ENCODE measurements at regions not wholly inside any gene's neighbourhood (a gene's known extent, or its start where the extent isn't known, plus 50 kb on each side); places are given as distances from the start of the nearest gene placed in this dataset.
"Not testable (repeated sequence)": the region's sequence is repeated elsewhere in the genome, so short reads cannot be mapped to it uniquely, and the experiment has no call there.

DNA sequence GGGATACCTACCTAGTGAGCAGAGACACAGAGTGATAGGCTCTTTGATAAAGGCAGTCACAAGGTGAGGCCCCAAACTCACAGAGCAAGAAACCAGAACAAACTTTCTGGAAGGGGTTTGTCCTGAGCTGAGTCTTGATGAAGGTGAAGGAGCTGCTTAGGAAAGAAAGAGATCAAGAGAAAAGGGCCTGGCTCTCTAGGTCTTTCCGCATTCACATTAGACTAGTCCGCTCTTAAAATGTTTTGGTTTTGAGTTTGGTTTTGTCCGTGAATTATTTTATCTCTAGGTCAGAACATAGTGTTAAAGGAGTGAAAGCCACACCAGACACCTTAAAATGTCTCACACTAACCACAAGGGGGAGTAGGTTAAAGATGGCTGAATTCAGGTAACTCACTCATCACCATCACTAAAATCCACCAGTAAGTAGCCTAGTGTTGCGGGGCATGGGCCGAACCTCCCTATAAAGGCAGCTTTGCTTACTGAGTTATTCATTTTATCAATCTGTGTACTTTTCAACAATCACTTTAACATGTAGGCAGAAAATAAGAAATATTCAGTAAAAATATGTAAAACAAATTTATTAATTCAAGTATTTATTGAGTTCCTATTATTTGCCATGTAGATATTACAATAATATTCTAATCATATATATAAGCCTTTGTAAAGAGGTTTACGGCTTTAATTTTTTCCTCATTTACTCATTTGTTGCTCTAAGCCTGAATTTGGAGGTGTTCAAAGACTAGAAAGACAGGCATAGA is 121.5 kb upstream of the TSC22D2 start:
- no peaks in the 10 kb centered on the region for H3K4me1 Mint-ChIP-seq (ENCODE audit: low read depth)

DNA sequence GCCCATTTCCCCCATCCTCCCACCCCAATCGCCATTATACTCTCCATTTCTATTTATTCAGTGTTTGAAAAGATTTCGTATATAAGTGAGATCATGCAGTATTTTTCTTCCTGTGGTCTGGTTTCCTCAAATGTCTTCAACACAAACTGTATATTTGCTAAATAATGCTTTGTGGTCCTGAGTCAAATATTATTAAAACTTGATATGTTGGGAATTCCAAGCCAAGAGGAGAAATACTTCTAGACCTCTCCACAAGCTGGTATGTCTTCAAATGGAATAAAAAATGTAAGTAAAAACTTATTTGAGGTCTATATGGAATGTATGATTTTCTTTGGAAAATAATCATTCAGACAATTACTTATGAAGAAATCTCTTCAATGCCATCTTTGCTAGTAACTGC is 122.5 kb upstream of the TSC22D2 start:
- no peak overlapping the region for H3K27ac Mint-ChIP-seq
- peaks cover 12% of the 10 kb centered on the region for H3K27me3 Mint-ChIP-seq (ENCODE audit: low read depth)
- ATAC-seq (replicated peaks in 1 of 2) (no peak), DNase-seq (no peak)
- no peaks in the 10 kb centered on the region for H3K36me3 Mint-ChIP-seq (ENCODE audit: insufficient read depth in 2 of 2)
- no peaks in the 10 kb centered on the region for H3K9me3 Mint-ChIP-seq
- no peaks in the 10 kb centered on the region for H3K4me1 Mint-ChIP-seq (ENCODE audit: low read depth)
- H3K4me3 Mint-ChIP-seq = no peak overlapping the region

More for the DNA sequence above, 121.5 kb upstream of the TSC22D2 start:
- no peak overlapping the region for H3K27ac Mint-ChIP-seq
- no peaks in the 10 kb centered on the region for H3K9me3 Mint-ChIP-seq
- H3K36me3 Mint-ChIP-seq (ENCODE audit: insufficient read depth in 2 of 2) = no peaks in the 10 kb centered on the region
- H3K27me3 Mint-ChIP-seq (ENCODE audit: low read depth) = peaks cover 20% of the 10 kb centered on the region
- ATAC-seq (replicated peaks in 1 of 2) = peak; percentile 75 to 77
- no peak overlapping the region for H3K4me3 Mint-ChIP-seq
- DNase-seq = peak in 1 of 2 donors; percentile 1

DNA sequence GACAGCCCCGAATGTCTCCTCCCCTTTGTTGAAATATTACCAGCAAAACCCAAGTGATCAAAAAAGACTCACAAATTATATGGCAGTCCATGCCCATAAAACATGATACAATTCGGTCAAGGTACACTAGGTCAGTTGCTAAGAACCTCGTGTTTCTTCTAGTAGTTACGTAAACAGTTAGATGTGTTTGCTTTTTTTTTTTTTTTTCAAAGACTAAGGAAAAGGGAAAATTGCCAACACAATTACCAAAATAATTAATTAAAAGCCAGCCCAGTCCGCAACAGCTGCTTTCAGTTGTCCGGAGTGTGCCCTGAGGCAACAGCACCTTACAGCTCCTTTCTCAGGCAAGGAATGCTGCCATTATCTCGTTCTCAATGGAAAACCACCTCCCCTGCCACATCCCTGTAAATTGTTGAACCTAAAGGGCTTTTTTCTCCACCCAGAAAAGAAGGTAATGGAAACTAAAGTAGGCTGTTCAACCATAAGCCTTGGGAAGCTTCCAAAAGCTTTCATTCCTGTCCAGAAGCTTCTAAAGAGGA is 129.2 kb upstream of the TSC22D2 start:
- Mint-ChIP-seq H3K27ac (no peak overlapping the region), H3K36me3 (ENCODE audit: insufficient read depth in 2 of 2) (no peaks in the 10 kb centered on the region), H3K9me3 (no peaks in the 10 kb centered on the region), H3K27me3 (ENCODE audit: low read depth) (peaks cover 6% of the 10 kb centered on the region), H3K4me1 (ENCODE audit: low read depth) (no peaks in the 10 kb centered on the region), H3K4me3 (no peak overlapping the region)
- DNase-seq = no peak
- ATAC-seq (replicated peaks in 1 of 2) = no peak

DNA sequence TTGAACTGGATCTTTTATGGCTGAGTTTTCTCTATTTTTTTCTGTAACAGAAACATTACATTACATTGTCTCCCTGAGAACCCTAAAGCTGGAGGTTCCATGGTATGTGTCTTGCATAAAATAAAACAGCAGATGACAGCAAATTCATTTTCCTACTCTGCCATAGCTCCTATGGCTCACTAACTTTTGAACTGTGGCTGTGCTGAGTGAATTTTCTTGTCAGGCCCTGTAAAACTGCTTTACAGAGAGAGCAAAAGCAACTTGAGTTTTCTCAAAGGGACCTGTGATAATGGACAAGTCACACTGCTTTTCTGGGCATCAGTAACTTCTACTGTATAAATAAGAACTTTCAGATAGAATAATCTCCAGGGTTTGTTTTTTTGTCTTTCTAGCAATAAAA is 129.9 kb upstream of the TSC22D2 start:
- Mint-ChIP-seq H3K36me3 (ENCODE audit: insufficient read depth in 2 of 2) (no peaks in the 10 kb centered on the region), H3K9me3 (no peaks in the 10 kb centered on the region), H3K4me1 (ENCODE audit: low read depth) (no peaks in the 10 kb centered on the region), H3K4me3 (no peak overlapping the region), H3K27ac (no peak overlapping the region), H3K27me3 (ENCODE audit: low read depth) (peaks cover 7% of the 10 kb centered on the region)
- ATAC-seq (replicated peaks in 1 of 2) = no peak
- DNase-seq = no peak

DNA sequence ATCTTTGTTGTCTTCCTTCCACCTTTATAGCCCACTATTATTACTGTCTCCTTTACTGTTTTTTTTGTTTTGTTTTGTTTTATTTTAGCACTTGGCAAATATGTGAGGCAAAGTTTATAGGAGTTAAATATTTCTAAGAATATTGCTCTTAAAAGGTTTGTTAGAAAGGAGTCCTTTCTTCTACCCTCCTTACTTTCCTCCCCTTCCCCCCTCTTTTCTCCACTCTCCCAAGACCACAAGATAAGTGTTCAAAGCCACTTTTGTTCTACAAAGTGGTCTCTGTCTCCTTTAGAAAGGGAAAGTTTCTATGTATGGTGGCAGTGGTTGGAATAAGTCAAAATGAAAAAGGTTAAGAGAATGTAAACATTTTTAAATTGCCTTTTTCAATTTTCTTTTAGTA is 130.7 kb upstream of the TSC22D2 start:
- Mint-ChIP-seq H3K27ac (no peak overlapping the region), H3K36me3 (ENCODE audit: insufficient read depth in 2 of 2) (no peaks in the 10 kb centered on the region), H3K4me3 (no peak overlapping the region), H3K4me1 (ENCODE audit: low read depth) (no peaks in the 10 kb centered on the region), H3K9me3 (no peaks in the 10 kb centered on the region), H3K27me3 (ENCODE audit: low read depth) (peaks cover 7% of the 10 kb centered on the region)
- ATAC-seq (replicated peaks in 1 of 2) (no peak), DNase-seq (no peak)

DNA sequence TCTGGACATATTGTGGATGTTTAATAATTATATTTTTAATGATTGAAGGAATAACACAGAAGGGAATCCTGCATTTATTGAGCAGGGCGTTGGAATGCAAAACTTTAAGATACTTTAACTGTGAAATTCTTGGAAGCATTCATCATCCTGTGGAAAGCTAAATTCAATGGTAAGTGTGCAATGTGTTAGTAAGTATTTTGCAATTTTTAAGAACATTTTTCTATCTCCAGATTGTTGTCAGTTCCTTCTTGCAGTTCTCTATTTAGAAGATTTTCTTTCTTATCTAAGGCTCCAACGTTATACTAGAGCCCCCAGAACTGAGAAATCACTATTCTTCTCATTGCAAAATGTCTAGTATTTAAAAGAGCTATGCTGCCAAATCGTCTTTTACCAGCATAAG is 132.2 kb upstream of the TSC22D2 start:
- H3K4me3 Mint-ChIP-seq = no peak overlapping the region
- H3K27ac Mint-ChIP-seq = no peak overlapping the region
- DNase-seq (no peak), ATAC-seq (replicated peaks in 1 of 2) (no peak)
- H3K4me1 Mint-ChIP-seq (ENCODE audit: low read depth) = no peaks in the 10 kb centered on the region
- H3K27me3 Mint-ChIP-seq (ENCODE audit: low read depth) = peaks cover 7% of the 10 kb centered on the region
- H3K36me3 Mint-ChIP-seq (ENCODE audit: insufficient read depth in 2 of 2) = no peaks in the 10 kb centered on the region
- H3K9me3 Mint-ChIP-seq = no peaks in the 10 kb centered on the region

DNA sequence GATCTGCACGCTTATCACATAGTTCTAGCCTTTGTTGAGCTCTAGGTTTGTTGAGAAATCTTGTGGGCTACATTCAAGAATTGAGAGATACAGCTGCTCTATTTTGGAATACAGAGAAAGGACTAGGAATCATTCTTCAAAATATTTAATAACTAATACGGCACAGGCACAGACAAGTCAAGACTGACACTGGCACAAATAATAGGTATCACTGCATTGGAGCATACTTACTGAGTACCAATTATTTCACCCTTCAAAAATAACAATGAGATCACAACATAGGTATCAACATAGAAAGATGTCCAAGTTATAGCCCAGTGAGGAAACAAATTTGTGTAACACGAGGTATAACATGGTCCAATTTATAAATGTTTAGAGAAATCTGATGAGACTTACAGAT is 133.7 kb upstream of the TSC22D2 start:
- Mint-ChIP-seq H3K4me3 (no peak overlapping the region), H3K9me3 (peaks cover 0 to 1% of the 10 kb centered on the region in 2 donors), H3K36me3 (ENCODE audit: insufficient read depth in 2 of 2) (no peaks in the 10 kb centered on the region), H3K27ac (no peak overlapping the region), H3K4me1 (ENCODE audit: low read depth) (no peaks in the 10 kb centered on the region), H3K27me3 (ENCODE audit: low read depth) (peaks cover 7% of the 10 kb centered on the region)
- no peak for ATAC-seq (replicated peaks in 1 of 2)
- no peak for DNase-seq

DNA sequence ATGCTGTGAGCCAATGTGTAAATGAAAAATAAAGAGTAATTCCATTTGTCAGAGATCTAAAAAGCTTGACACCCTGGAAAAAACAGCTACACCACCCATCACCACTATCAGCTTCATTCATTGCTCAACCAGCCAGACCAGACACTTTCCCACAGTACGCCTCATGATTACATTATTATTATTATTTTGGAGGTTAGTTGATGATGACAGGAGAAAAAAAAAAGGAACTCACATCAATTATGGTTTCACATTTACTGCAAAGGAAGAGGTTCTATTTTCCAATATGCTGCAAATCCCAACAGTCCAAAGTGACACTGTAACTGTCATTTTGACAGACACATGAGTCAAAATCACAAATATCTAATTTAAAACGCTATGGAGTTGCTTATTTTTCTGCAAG is 134.7 kb upstream of the TSC22D2 start:
- Mint-ChIP-seq H3K4me3 (no peak overlapping the region), H3K27ac (no peak overlapping the region), H3K9me3 (peaks cover 0 to 1% of the 10 kb centered on the region in 2 donors), H3K36me3 (ENCODE audit: insufficient read depth in 2 of 2) (no peaks in the 10 kb centered on the region), H3K27me3 (ENCODE audit: low read depth) (peaks cover 7% of the 10 kb centered on the region), H3K4me1 (ENCODE audit: low read depth) (no peaks in the 10 kb centered on the region)
- ATAC-seq (replicated peaks in 1 of 2) = no peak
- no peak for DNase-seq

DNA sequence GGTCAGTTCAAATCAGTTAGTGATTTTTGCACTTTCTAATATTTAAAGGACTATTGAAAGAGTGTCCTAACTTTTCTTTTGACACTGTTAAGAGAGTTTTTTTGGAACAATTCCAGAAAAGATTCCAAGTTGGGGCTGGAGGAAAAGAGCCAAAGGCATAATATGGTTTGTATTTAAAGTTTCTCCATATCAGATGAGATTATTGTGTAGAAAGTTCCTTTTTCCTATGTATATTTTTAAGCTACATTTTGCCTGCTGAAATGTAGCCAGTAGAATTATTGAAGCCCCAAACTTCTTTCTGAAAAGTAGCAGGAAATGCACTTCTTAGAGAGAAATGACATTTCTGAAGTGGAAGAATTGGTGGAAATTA is 136.5 kb upstream of the TSC22D2 start:
- Mint-ChIP-seq H3K27ac (no peak overlapping the region), H3K4me3 (no peak overlapping the region), H3K36me3 (ENCODE audit: insufficient read depth in 2 of 2) (no peaks in the 10 kb centered on the region), H3K4me1 (ENCODE audit: low read depth) (no peaks in the 10 kb centered on the region), H3K9me3 (peaks cover 0 to 1% of the 10 kb centered on the region in 2 donors), H3K27me3 (ENCODE audit: low read depth) (peaks cover 7% of the 10 kb centered on the region)
- DNase-seq (no peak), ATAC-seq (replicated peaks in 1 of 2) (no peak)

DNA sequence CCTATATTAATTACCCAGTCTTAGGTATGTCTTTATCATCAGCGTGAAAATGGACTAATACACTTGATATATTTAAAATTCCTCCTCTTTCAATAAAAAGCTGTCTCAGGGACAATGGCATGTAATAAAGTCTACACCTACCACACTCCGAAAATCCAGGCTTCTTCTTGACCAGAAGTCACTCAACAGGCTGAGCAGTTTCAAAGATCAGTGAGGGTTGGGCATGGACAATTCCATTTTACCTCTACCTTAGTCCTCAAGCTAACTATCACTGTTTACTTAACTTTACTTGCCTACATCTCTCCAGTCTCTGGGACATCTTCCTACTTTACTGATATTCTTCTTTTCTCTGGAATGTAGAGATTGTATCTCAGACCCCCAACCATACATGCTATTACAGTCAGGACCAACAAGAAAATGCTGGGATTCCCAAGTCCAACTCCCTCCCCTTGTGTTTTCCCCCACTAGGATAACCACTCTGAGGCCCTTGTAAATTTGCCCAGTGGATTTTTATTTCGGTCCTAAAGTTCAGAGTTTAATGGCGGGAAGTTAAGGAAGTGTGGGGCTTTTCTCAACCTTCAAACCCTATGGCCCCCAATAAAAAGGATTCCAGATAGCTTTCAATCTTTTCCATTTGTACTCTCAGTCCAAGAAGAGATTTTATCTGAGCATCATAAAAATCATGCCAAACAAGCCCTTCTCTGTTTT is 137.1 kb upstream of the TSC22D2 start:
- DNase-seq (no peak), ATAC-seq (replicated peaks in 1 of 2) (no peak)
- Mint-ChIP-seq H3K36me3 (ENCODE audit: insufficient read depth in 2 of 2) (no peaks in the 10 kb centered on the region), H3K27me3 (ENCODE audit: low read depth) (peaks cover 7% of the 10 kb centered on the region), H3K9me3 (peaks cover 0 to 1% of the 10 kb centered on the region in 2 donors), H3K4me3 (no peak overlapping the region), H3K27ac (no peak overlapping the region), H3K4me1 (ENCODE audit: low read depth) (no peaks in the 10 kb centered on the region)

DNA sequence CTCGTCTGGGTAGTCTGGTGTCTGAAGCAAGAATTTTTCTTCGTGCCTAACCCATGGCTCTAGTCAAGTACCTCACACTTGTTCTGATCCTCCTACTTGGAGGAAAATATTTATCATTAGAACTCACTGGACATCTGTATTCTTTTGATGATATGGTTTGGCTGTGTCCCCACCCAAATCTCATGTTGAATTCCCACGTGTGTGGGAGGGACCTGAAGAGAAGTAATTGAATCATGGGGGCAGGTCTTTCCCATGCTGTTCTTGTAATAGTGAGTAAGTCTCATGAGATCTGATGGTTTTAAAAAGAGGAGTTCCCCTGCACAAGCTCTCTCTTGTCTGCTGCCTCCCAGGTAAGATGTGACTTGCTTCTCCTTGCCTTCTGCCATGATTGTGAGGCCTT is 137.7 kb upstream of the TSC22D2 start:
- ATAC-seq (replicated peaks in 1 of 2) = not testable (repeated sequence)

DNA sequence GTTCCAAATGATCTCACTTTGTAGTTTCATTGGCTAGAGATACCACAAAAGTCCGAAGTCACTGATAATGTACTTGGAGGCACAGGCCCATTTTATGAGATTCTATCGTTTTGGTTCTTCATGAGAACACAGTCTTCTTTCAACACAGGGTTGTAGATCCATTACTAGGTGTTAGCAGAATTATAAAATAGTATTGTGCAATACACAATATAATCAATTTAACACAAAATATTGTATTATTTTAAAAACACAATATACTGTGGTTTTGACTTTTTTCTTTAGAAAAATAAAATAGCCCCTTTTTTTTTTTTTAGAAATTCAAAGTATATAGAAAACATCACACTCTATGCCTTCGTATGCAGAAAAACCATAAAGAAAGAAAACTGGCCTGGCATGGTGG is 138.6 kb upstream of the TSC22D2 start:
- Mint-ChIP-seq H3K4me3 (no peak overlapping the region), H3K9me3 (peaks cover 0 to 1% of the 10 kb centered on the region in 2 donors), H3K4me1 (ENCODE audit: low read depth) (no peaks in the 10 kb centered on the region), H3K27me3 (ENCODE audit: low read depth) (peaks cover 11% of the 10 kb centered on the region), H3K36me3 (ENCODE audit: insufficient read depth in 2 of 2) (no peaks in the 10 kb centered on the region), H3K27ac (no peak overlapping the region)
- ATAC-seq (replicated peaks in 1 of 2) (no peak), DNase-seq (no peak)

More for the DNA sequence above, 137.7 kb upstream of the TSC22D2 start:
- H3K27ac Mint-ChIP-seq; DNase-seq; H3K36me3 Mint-ChIP-seq (ENCODE audit: insufficient read depth in 2 of 2); H3K4me3 Mint-ChIP-seq; H3K27me3 Mint-ChIP-seq (ENCODE audit: low read depth); H3K9me3 Mint-ChIP-seq; H3K4me1 Mint-ChIP-seq (ENCODE audit: low read depth): not testable (repeated sequence)

DNA sequence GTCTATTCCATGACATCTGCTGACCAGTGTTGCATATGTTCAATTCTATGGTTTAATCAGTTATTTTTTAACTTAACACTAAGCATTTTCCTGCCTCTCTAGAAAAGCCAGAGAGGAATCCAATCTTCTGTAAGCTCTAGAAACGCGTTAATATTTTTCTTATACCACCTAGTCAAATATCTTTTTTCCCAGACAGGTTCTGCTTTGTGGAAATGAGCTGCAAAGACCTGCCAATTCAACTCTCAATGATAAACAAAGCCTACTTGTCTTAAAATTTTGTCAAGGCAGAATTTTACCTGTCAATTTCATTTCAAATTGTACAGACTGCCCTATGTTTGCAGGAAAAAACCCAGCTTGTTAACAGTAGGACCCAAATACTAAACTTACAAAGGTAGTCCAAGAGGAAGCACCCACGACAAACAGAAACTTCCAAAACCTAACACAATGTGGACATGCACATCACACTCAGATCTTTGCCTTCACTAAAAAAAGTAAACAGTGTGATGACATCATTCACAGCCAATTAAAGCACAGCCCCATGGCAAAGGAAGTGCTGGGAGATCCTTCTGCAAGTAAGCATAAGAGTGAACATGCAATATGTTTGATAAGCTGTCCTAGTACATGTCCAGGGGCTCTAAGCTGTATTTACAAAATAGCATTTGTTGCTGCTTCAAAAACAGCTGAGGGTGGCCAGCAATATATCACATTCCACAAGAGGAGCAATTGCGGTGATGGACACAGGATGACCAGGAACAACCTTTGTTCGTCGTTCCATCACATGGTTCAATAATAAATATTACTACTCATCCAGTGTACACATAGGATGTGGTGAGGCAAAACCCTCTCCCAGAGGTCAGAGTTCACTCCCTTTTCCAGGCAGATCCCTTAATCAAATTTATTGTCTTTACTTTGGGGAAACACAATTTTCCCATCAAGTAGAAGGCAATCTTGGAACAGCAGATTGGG is 139.4 kb upstream of the TSC22D2 start:
- Mint-ChIP-seq H3K27ac (no peak overlapping the region), H3K9me3 (peaks cover 0 to 1% of the 10 kb centered on the region in 2 donors), H3K4me1 (ENCODE audit: low read depth) (no peaks in the 10 kb centered on the region), H3K27me3 (ENCODE audit: low read depth) (peaks cover 4% of the 10 kb centered on the region), H3K4me3 (no peak overlapping the region), H3K36me3 (ENCODE audit: insufficient read depth in 2 of 2) (no peaks in the 10 kb centered on the region)
- ATAC-seq (replicated peaks in 1 of 2) (no peak), DNase-seq (no peak)

All from activated T-cell treated with anti-CD3 and anti-CD28 coated beads, Interleukin-2, amount 50 U/mL, for 72 hours (primary cell).